ENCODE measurements at regions not wholly inside any gene's neighbourhood (a gene's known extent, or its start where the extent isn't known, plus 50 kb on each side); places are given as distances from the start of the nearest gene placed in this dataset.
"Not testable (repeated sequence)": the region's sequence is repeated elsewhere in the genome, so short reads cannot be mapped to it uniquely, and the experiment has no call there.

DNA sequence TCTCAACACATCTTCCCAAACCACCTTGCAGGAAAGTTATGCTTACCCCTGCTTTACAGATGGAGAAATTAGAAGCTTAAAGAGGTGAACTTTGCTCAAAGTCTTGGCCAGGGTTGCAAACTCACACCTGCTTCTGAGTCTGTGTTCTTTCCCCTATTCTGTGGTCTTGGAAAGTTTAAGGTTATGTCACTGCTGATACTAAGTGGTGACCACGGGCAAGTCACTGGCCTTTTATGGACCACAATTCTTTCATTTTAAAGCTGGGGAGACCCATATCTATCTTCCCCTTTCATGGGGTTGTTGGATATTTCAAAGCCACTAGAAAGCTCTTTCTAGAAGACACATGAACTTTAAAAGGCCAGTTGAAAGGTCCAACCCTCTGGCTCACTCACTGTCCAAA lies 95.4 kb upstream of the KLF4 start:
- Histone ChIP-seq H3K4me1 (ENCODE audit: control insufficient read depth, insufficient read depth, low read length) (no peaks in the 10 kb centered on the region), H3K27me3 (ENCODE audit: control insufficient read depth, insufficient read depth, low read length) (no peaks in the 10 kb centered on the region), H3K9ac (ENCODE audit: low read depth, low read length) (no peak overlapping the region), H3K27ac (ENCODE audit: low read depth, low read length) (no peak overlapping the region), H3K9me3 (ENCODE audit: control insufficient read depth, insufficient read depth, low read length) (no peaks in the 10 kb centered on the region), H3K36me3 (ENCODE audit: control insufficient read depth, insufficient read depth, low read length) (no peaks in the 10 kb centered on the region), H3K4me3 (ENCODE audit: low read depth, low read length) (no peak overlapping the region)

DNA sequence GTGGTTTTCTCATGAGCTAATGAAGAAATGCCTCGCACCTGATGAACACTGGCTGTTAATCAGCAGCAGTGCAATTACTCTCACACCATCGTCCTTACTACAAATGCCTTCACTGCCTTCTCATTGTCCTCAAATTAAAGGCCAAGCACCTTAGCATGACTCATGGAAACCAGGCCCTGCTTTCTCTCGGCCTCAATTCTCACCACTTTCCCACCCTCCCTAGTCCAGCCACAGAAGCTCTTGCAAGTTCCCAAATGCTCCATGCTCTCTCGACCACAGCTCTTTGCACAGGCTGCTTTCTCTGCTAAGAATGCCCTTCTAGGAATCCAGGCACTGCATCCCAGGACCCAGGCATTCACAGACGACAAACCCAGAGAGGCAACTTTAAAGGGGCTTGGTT lies 94.6 kb upstream of the KLF4 start:
- Histone ChIP-seq H3K9me3 (ENCODE audit: control insufficient read depth, insufficient read depth, low read length) (no peaks in the 10 kb centered on the region), H3K27me3 (ENCODE audit: control insufficient read depth, insufficient read depth, low read length) (no peaks in the 10 kb centered on the region), H3K9ac (ENCODE audit: low read depth, low read length) (no peak overlapping the region), H3K36me3 (ENCODE audit: control insufficient read depth, insufficient read depth, low read length) (no peaks in the 10 kb centered on the region), H3K27ac (ENCODE audit: low read depth, low read length) (no peak overlapping the region), H3K4me1 (ENCODE audit: control insufficient read depth, insufficient read depth, low read length) (no peaks in the 10 kb centered on the region), H3K4me3 (ENCODE audit: low read depth, low read length) (no peak overlapping the region)

DNA sequence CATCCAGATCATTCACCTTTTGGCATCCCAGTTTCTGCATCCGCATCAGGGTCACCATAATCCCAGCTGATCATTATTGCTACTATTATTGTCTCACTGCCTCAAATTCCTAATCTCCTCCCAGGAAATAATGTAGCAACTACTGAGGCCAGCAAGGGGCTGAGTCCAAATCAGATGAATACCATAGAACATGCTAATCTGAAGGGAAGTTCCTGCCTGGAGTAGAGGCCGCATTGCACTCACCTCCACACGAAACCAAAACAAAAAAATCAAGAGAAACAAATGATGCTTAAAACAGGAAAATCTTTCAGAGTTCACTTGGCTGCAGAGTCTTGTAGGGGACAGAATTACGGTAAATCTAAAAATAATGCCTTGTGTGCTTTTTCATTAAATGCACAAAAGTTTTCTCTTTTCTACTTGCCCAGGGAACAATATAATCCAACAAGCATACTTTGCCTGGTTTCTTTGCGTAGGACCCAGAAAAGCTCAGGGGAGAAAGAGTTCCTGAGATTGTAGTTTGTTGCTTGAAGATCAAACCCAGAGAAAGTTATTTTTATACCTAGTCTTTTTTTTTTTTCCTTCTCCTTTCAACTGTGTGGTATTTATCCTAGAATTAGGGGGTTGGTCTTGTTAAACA lies 87.7 kb upstream of the KLF4 start:
- H3K27me3 ChIP-seq (ENCODE audit: control insufficient read depth, insufficient read depth, low read length) = no peaks in the 10 kb centered on the region
- H3K9ac ChIP-seq (ENCODE audit: low read depth, low read length) = no peak overlapping the region

GRCh38 chr9:107571148-107571547 lies 81.6 kb upstream of the KLF4 start:
- Histone ChIP-seq H3K4me3 (ENCODE audit: low read depth, low read length) (no peak overlapping the region), H3K4me1 (ENCODE audit: control insufficient read depth, insufficient read depth, low read length) (no peaks in the 10 kb centered on the region), H3K9ac (ENCODE audit: low read depth, low read length) (no peak overlapping the region), H3K27me3 (ENCODE audit: control insufficient read depth, insufficient read depth, low read length) (no peaks in the 10 kb centered on the region), H3K27ac (ENCODE audit: low read depth, low read length) (no peak overlapping the region), H3K36me3 (ENCODE audit: control insufficient read depth, insufficient read depth, low read length) (no peaks in the 10 kb centered on the region), H3K9me3 (ENCODE audit: control insufficient read depth, insufficient read depth, low read length) (no peaks in the 10 kb centered on the region)

More for the DNA sequence above, 87.7 kb upstream of the KLF4 start:
- H3K9me3 ChIP-seq (ENCODE audit: control insufficient read depth, insufficient read depth, low read length) = no peaks in the 10 kb centered on the region
- no peak overlapping the region for H3K4me3 ChIP-seq (ENCODE audit: low read depth, low read length)
- no peak overlapping the region for H3K27ac ChIP-seq (ENCODE audit: low read depth, low read length)
- H3K4me1 ChIP-seq (ENCODE audit: control insufficient read depth, insufficient read depth, low read length) = no peaks in the 10 kb centered on the region
- no peaks in the 10 kb centered on the region for H3K36me3 ChIP-seq (ENCODE audit: control insufficient read depth, insufficient read depth, low read length)

DNA sequence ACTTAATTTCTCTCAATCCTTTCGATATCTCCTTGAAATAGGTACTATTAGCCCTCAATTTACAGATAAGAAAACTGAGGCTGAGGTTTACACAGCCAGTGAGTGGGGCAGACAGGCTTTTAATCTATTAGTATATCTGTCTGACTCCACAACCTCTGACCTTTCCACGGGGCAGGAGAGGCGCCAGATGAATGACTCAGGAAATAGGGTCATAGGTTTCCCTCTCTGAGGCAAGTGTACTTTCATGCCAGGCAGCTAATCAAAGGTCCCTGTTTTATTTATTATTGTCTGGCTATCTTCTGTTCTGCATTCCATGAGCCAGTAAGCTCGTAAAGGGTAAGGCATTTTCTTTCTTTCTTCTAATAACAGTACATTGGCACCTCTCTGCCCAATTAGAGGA lies 79.6 kb upstream of the KLF4 start:
- Histone ChIP-seq H3K36me3 (ENCODE audit: control insufficient read depth, insufficient read depth, low read length) (no peaks in the 10 kb centered on the region), H3K4me3 (ENCODE audit: low read depth, low read length) (no peak overlapping the region)

GRCh38 chr9:107568406-107568805 lies 78.8 kb upstream of the KLF4 start:
- not testable (repeated sequence) for H3K4me1 ChIP-seq (ENCODE audit: control insufficient read depth, insufficient read depth, low read length); H3K27me3 ChIP-seq (ENCODE audit: control insufficient read depth, insufficient read depth, low read length); H3K9me3 ChIP-seq (ENCODE audit: control insufficient read depth, insufficient read depth, low read length); H3K4me3 ChIP-seq (ENCODE audit: low read depth, low read length); H3K27ac ChIP-seq (ENCODE audit: low read depth, low read length); H3K36me3 ChIP-seq (ENCODE audit: control insufficient read depth, insufficient read depth, low read length); H3K9ac ChIP-seq (ENCODE audit: low read depth, low read length)

More for the DNA sequence above, 79.6 kb upstream of the KLF4 start:
- Histone ChIP-seq H3K27me3 (ENCODE audit: control insufficient read depth, insufficient read depth, low read length) (no peaks in the 10 kb centered on the region), H3K4me1 (ENCODE audit: control insufficient read depth, insufficient read depth, low read length) (no peaks in the 10 kb centered on the region), H3K9ac (ENCODE audit: low read depth, low read length) (no peak overlapping the region), H3K27ac (ENCODE audit: low read depth, low read length) (no peak overlapping the region), H3K9me3 (ENCODE audit: control insufficient read depth, insufficient read depth, low read length) (no peaks in the 10 kb centered on the region)

DNA sequence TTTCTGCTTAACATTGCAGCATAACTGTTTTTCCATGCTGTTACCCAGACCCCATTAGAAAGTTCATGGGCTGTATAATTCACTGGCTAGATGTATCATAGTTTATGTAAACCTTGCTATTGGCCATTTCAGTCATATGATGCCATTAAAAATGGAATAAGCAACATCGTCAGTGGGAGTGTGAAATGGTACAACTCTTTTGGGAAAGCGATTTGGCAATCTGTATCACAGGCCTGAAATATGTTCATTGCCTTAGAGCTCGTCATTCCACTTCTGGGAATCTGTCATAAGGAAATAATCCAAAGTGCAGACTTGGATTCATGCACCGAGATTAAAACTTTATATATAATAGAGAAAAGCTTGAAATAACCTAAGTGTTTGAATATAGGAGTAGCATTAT lies 77.9 kb upstream of the KLF4 start:
- Histone ChIP-seq H3K27ac (ENCODE audit: low read depth, low read length) (no peak overlapping the region), H3K4me3 (ENCODE audit: low read depth, low read length) (no peak overlapping the region), H3K4me1 (ENCODE audit: control insufficient read depth, insufficient read depth, low read length) (no peaks in the 10 kb centered on the region), H3K9me3 (ENCODE audit: control insufficient read depth, insufficient read depth, low read length) (no peaks in the 10 kb centered on the region), H3K27me3 (ENCODE audit: control insufficient read depth, insufficient read depth, low read length) (no peaks in the 10 kb centered on the region), H3K9ac (ENCODE audit: low read depth, low read length) (no peak overlapping the region), H3K36me3 (ENCODE audit: control insufficient read depth, insufficient read depth, low read length) (no peaks in the 10 kb centered on the region)

DNA sequence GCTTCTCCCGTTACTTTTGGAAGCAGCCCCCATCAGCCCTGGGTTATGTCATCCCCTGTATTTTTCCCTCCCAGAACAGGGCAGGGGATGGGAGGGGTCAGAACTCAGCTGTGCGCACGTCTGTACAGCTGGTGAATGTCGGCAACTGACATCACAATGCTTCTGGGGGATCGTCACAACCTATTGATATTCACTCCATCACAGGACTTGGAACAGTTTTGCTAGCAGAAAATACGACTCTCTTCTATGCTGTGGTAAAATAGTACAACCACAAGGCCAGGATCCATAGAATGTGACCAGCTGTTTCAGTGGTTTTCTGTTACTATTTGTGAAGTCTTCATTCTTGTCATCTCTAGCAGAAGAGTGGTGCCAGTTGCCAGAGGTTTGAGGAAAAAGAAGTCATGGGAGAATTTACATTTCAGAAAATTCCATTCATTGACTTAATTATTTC lies 77.1 kb upstream of the KLF4 start:
- Histone ChIP-seq H3K4me1 (ENCODE audit: control insufficient read depth, insufficient read depth, low read length) (no peaks in the 10 kb centered on the region), H3K4me3 (ENCODE audit: low read depth, low read length) (no peak overlapping the region), H3K9ac (ENCODE audit: low read depth, low read length) (no peak overlapping the region), H3K36me3 (ENCODE audit: control insufficient read depth, insufficient read depth, low read length) (no peaks in the 10 kb centered on the region), H3K9me3 (ENCODE audit: control insufficient read depth, insufficient read depth, low read length) (no peaks in the 10 kb centered on the region), H3K27ac (ENCODE audit: low read depth, low read length) (no peak overlapping the region), H3K27me3 (ENCODE audit: control insufficient read depth, insufficient read depth, low read length) (no peaks in the 10 kb centered on the region)

GRCh38 chr9:107562798-107563197 lies 73.2 kb upstream of the KLF4 start:
- Histone ChIP-seq H3K9me3 (ENCODE audit: control insufficient read depth, insufficient read depth, low read length) (no peaks in the 10 kb centered on the region), H3K36me3 (ENCODE audit: control insufficient read depth, insufficient read depth, low read length) (no peaks in the 10 kb centered on the region), H3K27me3 (ENCODE audit: control insufficient read depth, insufficient read depth, low read length) (no peaks in the 10 kb centered on the region), H3K4me3 (ENCODE audit: low read depth, low read length) (no peak overlapping the region), H3K9ac (ENCODE audit: low read depth, low read length) (no peak overlapping the region), H3K4me1 (ENCODE audit: control insufficient read depth, insufficient read depth, low read length) (no peaks in the 10 kb centered on the region), H3K27ac (ENCODE audit: low read depth, low read length) (no peak overlapping the region)

DNA sequence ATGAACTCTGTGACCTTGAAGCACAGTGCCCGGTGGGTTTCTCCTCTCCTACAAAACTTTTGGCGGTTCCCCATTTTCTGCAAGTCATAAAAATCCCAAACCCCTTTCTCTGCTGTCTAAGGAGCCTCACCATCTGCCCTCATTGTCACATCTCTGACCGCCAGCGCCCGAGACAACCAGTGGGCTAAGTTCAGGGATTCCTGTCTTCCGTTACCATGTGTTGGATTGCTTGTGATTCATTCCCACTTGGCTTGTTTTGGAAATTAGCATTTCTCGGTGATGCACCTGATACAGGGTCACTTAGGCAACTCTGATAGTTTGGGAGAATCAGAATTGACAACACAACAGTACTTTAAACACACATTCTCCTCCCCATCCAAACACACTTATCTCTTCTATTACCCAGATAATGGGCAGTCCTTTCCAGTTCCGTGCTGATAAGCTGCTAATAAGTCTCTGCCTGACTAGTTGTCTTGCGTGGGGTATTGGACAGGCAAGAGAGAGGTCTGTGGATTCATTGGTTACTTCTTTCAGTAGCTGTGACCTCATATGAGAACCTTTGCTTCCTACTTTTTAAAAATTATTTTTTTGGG lies 70.0 kb upstream of the KLF4 start:
- H3K9me3 ChIP-seq (ENCODE audit: control insufficient read depth, insufficient read depth, low read length) = no peaks in the 10 kb centered on the region
- no peak overlapping the region for H3K4me3 ChIP-seq (ENCODE audit: low read depth, low read length)
- no peaks in the 10 kb centered on the region for H3K27me3 ChIP-seq (ENCODE audit: control insufficient read depth, insufficient read depth, low read length)
- no peaks in the 10 kb centered on the region for H3K36me3 ChIP-seq (ENCODE audit: control insufficient read depth, insufficient read depth, low read length)
- H3K27ac ChIP-seq (ENCODE audit: low read depth, low read length) = no peak overlapping the region
- no peaks in the 10 kb centered on the region for H3K4me1 ChIP-seq (ENCODE audit: control insufficient read depth, insufficient read depth, low read length)
- no peak overlapping the region for H3K9ac ChIP-seq (ENCODE audit: low read depth, low read length)

GRCh38 chr9:107557236-107557990 lies 67.8 kb upstream of the KLF4 start:
- H3K9me3 ChIP-seq (ENCODE audit: control insufficient read depth, insufficient read depth, low read length) = no peaks in the 10 kb centered on the region
- H3K9ac ChIP-seq (ENCODE audit: low read depth, low read length) = no peak overlapping the region
- no peak overlapping the region for H3K4me3 ChIP-seq (ENCODE audit: low read depth, low read length)
- no peak overlapping the region for H3K27ac ChIP-seq (ENCODE audit: low read depth, low read length)
- no peaks in the 10 kb centered on the region for H3K27me3 ChIP-seq (ENCODE audit: control insufficient read depth, insufficient read depth, low read length)
- H3K4me1 ChIP-seq (ENCODE audit: control insufficient read depth, insufficient read depth, low read length) = no peaks in the 10 kb centered on the region
- H3K36me3 ChIP-seq (ENCODE audit: control insufficient read depth, insufficient read depth, low read length) = no peaks in the 10 kb centered on the region

Data from HUES48 (cell line).